Heart right ventricle (tissue), 16 donors: ENCODE measurements at regions not wholly inside any gene's neighbourhood (a gene's known extent, or its start where the extent isn't known, plus 50 kb on each side); places are given as distances from the start of the nearest gene placed in this dataset.
A peak's percentile ranks its signal among the peaks of the same experiment; 100 is the strongest.

Experiments
- ATAC-seq, 8 donors: fragments of 200-7000 bp; cut with Tn5 transposase; one replicate each; pipeline ENCODE4 v1.9.1; 2020; ENCODE audit warnings: mild to moderate bottlenecking in 8 of 8, moderate library complexity in 8 of 8, moderate number of reproducible peaks in 1 of 8
- DNase-seq, 2 donors: peaks; one replicate each; pipeline ENCODE4 v3.0.0-alpha.2; 2020
- H3K27ac ChIP-seq, 10 donors: fragments of 200-600 bp; sonication (generic) in 2 of 10; one replicate each; pipeline versions ENCODE4 v1.5.0 to v1.8.0; 2020 to 2022; ENCODE audit warnings: mild to moderate bottlenecking in 3 of 10
- H3K27me3 ChIP-seq, 7 donors: fragments of 200-600 bp; one replicate each; pipeline ENCODE4 v1.8.0; 2021 to 2022; ENCODE audit warnings: mild to moderate bottlenecking in 2 of 7
- H3K36me3 ChIP-seq, 9 donors: fragments of 200-600 bp; sonication (generic) in 1 of 9; one replicate each; pipeline versions ENCODE4 v1.5.0 to v1.8.0; 2020 to 2022; ENCODE audit warnings: mild to moderate bottlenecking in 2 of 9
- H3K4me1 ChIP-seq, 9 donors: fragments of 200-600 bp; sonication (generic) in 1 of 9; one replicate each; pipeline versions ENCODE4 v1.5.0 to v1.8.0; 2020 to 2022; ENCODE audit warnings: mild to moderate bottlenecking in 4 of 9
- H3K4me3 ChIP-seq, 10 donors: fragments of 200-600 bp; sonication (generic) in 2 of 10; one replicate each; pipeline versions ENCODE4 v1.5.0 to v1.8.0; 2020 to 2022; ENCODE audit warnings: mild to moderate bottlenecking in 7 of 10, moderate library complexity in 2 of 10
- H3K9me3 ChIP-seq, 11 donors: fragments of 200-600 bp in 10 of 11; sonication (generic) in 2 of 11; one replicate each; pipeline versions ENCODE4 v1.5.0 to v1.8.0; 2013 to 2022; ENCODE audit warnings: mild to moderate bottlenecking in 2 of 11, control low read depth in 1 of 11, moderate library complexity in 1 of 11
- CTCF ChIP-seq, 9 donors: fragments of 200-600 bp; sonication (generic) in 2 of 9; IDR thresholded peaks; one replicate each; pipeline versions ENCODE4 v1.5.0 to v1.8.0; 2021 to 2022; ENCODE audit warnings: antibody characterized with exemption in 9 of 9, mild to moderate bottlenecking in 5 of 9, moderate library complexity in 1 of 9
- WGBS, 2 donors: extraction: QIAGEN DNeasy Blood & Tissue Kit; methylation state at CpG; one replicate each; pipeline ENCODE4 v1.1.7; 2013; ENCODE audit warnings: inconsistent platforms in 1 of 2; 5-methylcytosine and 5-hydroxymethylcytosine counted together
- intact Hi-C, 10 donors: fragments of 100-400 bp; cut with DNase I; formaldehyde crosslinking; loops; one replicate each; pipeline versions ENCODE4 v1.11.1 to v1.14.2; 2022
- donor health status: Arrhythmogenic right ventricular cardiomyopathy.
- donor health status: ischemic (EF 13 %, LVEDD 7.1; RV severe dilation, severe dysfunction).
- donor health status: healthy with polysubstance abuse.
- donor health status: DM: no; HTN: yes; CAD: no.
- donor health status: DM: no; HTN: no; CAD: no.
- donor health status: ischemic (EF 25% LVEDD 6.9; RV normal size, moderate dysfunction).
- donor health status: ischemic (EF 25% LVEDD 5.7; RV mildly dilated, moderate dysfunction).
- donor health status: healthy.
- donor health status: DM: yes; HTN: yes; CAD: no.
- donor health status: Ischemic cardiomyopathy.
- donor health status: ischemic (EF 35%, LVEDD 5.7; RV mildly dilated, moderate dysfunction).
- donor health status: nonischemic (EF 11% LVEDD 7.7; RV severe dilation, severe dysfunction).
- donor health status: DM: yes; HTN: yes; CAD: no.
- donor health status: PGD.
- donor health status: ischemic (EF 29% LVEDD 5.4; RV normal size, mild dysfunction).
- donor health status: nonischemic (EF 23%, LVEDD 6.1; RV moderate dilation, normal function).

GRCh38 chr17:33436321-33436720, 143.2 kb upstream of the ASIC2 start:
- Histone ChIP-seq H3K4me1 (no peaks in the 10 kb centered on the region), H3K27ac (no peak overlapping the region), H3K9me3 (no peaks in the 10 kb centered on the region), H3K36me3 (no peaks in the 10 kb centered on the region), H3K27me3 (peaks cover 0 to 4% (median 0%) of the 10 kb centered on the region in 7 donors), H3K4me3 (no peak overlapping the region)
- 78 to 87% methylated on average over 3 of the region's 3 CpGs for WGBS, 2 donors
- DNase-seq (no peak), ATAC-seq (peak in 3 of 8 donors; percentile 29 to 50 (median 46))
- TF ChIP-seq CTCF (IDR thresholded peaks at IDR 0.05) = no peak
- intact Hi-C loops = no loop called here

GRCh38 chr17:33438139-33438538, 145.0 kb upstream of the ASIC2 start:
- Histone ChIP-seq H3K36me3 (no peaks in the 10 kb centered on the region), H3K9me3 (peaks cover 0 to 8% (median 0%) of the 10 kb centered on the region in 11 donors), H3K27ac (no peak overlapping the region), H3K4me1 (no peaks in the 10 kb centered on the region), H3K4me3 (no peak overlapping the region), H3K27me3 (peaks cover 0 to 4% (median 0%) of the 10 kb centered on the region in 7 donors)
- intact Hi-C loops = no loop called here
- WGBS, 2 donors = 63 to 74% methylated on average over 2 of the region's 2 CpGs
- ATAC-seq = no peak
- no peak for DNase-seq
- TF ChIP-seq CTCF (IDR thresholded peaks at IDR 0.05) = no peak

GRCh38 chr17:33438578-33438977, 145.5 kb upstream of the ASIC2 start:
- Histone ChIP-seq H3K27ac (no peak overlapping the region), H3K27me3 (peaks cover 0 to 4% (median 0%) of the 10 kb centered on the region in 7 donors), H3K4me3 (no peak overlapping the region), H3K4me1 (no peaks in the 10 kb centered on the region), H3K36me3 (no peaks in the 10 kb centered on the region), H3K9me3 (peaks cover 0 to 8% (median 0%) of the 10 kb centered on the region in 11 donors)
- no peak for TF ChIP-seq CTCF (IDR thresholded peaks at IDR 0.05)
- DNase-seq = no peak
- intact Hi-C loops = no loop called here
- no peak for ATAC-seq
- 46 to 70% methylated on average over 1 of the region's 1 CpG for WGBS, 2 donors

- WGBS, 2 donors = 93 to 97% methylated on average over 1 of the region's 1 CpG
- intact Hi-C loops = no loop called here
- Histone ChIP-seq H3K27ac (no peak overlapping the region), H3K4me3 (no peak overlapping the region), H3K4me1 (no peaks in the 10 kb centered on the region), H3K9me3 (peaks cover 0 to 8% (median 0%) of the 10 kb centered on the region in 11 donors), H3K27me3 (peaks cover 0 to 22% (median 0%) of the 10 kb centered on the region in 7 donors), H3K36me3 (no peaks in the 10 kb centered on the region)
- TF ChIP-seq CTCF (IDR thresholded peaks at IDR 0.05) = no peak
- no peak for ATAC-seq
- no peak for DNase-seq
These were observed 149.2 kb upstream of the ASIC2 start for GRCh38 chr17:33442320-33442719.
